Tibial artery (tissue), 4 donors: ENCODE measurements at regions not wholly inside any gene's neighbourhood (a gene's known extent, or its start where the extent isn't known, plus 50 kb on each side); places are given as distances from the start of the nearest gene placed in this dataset.

Source experiments
- DNase-seq, 2 donors: peaks; one replicate each; pipeline ENCODE4 v3.0.0-alpha.2; 2019
- H3K27ac ChIP-seq, 2 donors: fragments of 200-600 bp; sonication (generic) in 1 of 2; 1 replicate in 1 of 2; 2 replicates in 1 of 2; pipeline ENCODE4 v1.5.1; 2018 to 2019; ENCODE audit warnings: mild to moderate bottlenecking in 1 of 2
- H3K27me3 ChIP-seq, 2 donors: fragments of 200-600 bp; sonication (generic) in 1 of 2; one replicate each; pipeline versions ENCODE4 v1.5.1 to v1.6.0; 2016 to 2019
- H3K36me3 ChIP-seq, 3 donors: fragments of 200-600 bp; sonication (generic) in 2 of 3; one replicate each; pipeline ENCODE4 v1.5.1; 2016 to 2019; ENCODE audit warnings: mild to moderate bottlenecking in 2 of 3
- H3K4me1 ChIP-seq, 4 donors: fragments of 200-600 bp; sonication (generic) in 2 of 4; 1 replicate in 3 of 4; 2 replicates in 1 of 4; pipeline ENCODE4 v1.5.1; 2016 to 2019
- H3K4me3 ChIP-seq, 2 donors: fragments of 200-600 bp; sonication (generic) in 1 of 2; 1 replicate in 1 of 2; 2 replicates in 1 of 2; pipeline ENCODE4 v1.5.1; 2018 to 2019; ENCODE audit warnings: mild to moderate bottlenecking in 2 of 2
- H3K9me3 ChIP-seq, 3 donors: fragments of 200-600 bp; sonication (generic) in 1 of 3; one replicate each; pipeline ENCODE4 v1.5.1; 2016 to 2019
- intact Hi-C: fragments of 100-400 bp; cut with DNase I; formaldehyde crosslinking; loops from one replicate; pipeline ENCODE4 v1.15.0; 2023; ENCODE audit warnings: low total_unique reads
- TF ChIP-seq, protein P1 (sequence below), 2 experiments: fragments of 200-600 bp in 1 of 2; fragments of 450-650 bp in 1 of 2; IDR thresholded peaks; one replicate each; pipeline ENCODE4 v1.5.1; 2017 to 2019; ENCODE audit warnings: antibody characterized with exemption in 2 of 2, mild to moderate bottlenecking in 1 of 2, moderate library complexity in 1 of 2

- H3K4me1 ChIP-seq = no peaks in the 10 kb centered on the region
- TF ChIP-seq, protein P1, sequence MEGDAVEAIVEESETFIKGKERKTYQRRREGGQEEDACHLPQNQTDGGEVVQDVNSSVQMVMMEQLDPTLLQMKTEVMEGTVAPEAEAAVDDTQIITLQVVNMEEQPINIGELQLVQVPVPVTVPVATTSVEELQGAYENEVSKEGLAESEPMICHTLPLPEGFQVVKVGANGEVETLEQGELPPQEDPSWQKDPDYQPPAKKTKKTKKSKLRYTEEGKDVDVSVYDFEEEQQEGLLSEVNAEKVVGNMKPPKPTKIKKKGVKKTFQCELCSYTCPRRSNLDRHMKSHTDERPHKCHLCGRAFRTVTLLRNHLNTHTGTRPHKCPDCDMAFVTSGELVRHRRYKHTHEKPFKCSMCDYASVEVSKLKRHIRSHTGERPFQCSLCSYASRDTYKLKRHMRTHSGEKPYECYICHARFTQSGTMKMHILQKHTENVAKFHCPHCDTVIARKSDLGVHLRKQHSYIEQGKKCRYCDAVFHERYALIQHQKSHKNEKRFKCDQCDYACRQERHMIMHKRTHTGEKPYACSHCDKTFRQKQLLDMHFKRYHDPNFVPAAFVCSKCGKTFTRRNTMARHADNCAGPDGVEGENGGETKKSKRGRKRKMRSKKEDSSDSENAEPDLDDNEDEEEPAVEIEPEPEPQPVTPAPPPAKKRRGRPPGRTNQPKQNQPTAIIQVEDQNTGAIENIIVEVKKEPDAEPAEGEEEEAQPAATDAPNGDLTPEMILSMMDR (IDR thresholded peaks at IDR 0.05) = no peak
- no peak overlapping the region for H3K27ac ChIP-seq
- no peak overlapping the region for H3K4me3 ChIP-seq
- H3K9me3 ChIP-seq = no peaks in the 10 kb centered on the region
- H3K27me3 ChIP-seq = no peaks in the 10 kb centered on the region
- DNase-seq = no peak
- H3K36me3 ChIP-seq = no peaks in the 10 kb centered on the region
- intact Hi-C loops = no loop called here
Observed at GRCh38 chr13:89497658-89498057, 1826.5 kb downstream of the SLITRK5 start.

DNA sequence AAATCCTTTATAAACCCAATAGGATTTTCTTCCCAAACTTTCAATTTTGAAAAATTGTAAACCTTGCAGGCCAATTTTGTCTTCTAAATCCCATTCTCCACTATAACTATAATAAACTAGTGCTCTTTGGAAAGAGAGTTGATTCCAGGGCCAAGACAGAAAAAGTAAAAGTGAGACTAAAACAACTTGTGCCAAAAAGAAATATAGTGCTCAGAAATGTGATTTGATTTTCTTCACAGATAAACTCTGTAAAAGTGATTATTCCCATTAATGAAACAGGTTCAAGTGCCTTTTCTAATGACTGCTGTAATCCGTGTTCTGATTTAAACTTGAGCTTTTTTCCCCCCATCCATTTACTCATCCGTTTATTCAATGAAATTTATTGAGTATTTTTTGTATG is 1831.1 kb downstream of the SLITRK5 start:
- intact Hi-C loops = no loop called here
- TF ChIP-seq, protein P1 (IDR thresholded peaks at IDR 0.05) = no peak
- no peaks in the 10 kb centered on the region for H3K27me3 ChIP-seq

DNA sequence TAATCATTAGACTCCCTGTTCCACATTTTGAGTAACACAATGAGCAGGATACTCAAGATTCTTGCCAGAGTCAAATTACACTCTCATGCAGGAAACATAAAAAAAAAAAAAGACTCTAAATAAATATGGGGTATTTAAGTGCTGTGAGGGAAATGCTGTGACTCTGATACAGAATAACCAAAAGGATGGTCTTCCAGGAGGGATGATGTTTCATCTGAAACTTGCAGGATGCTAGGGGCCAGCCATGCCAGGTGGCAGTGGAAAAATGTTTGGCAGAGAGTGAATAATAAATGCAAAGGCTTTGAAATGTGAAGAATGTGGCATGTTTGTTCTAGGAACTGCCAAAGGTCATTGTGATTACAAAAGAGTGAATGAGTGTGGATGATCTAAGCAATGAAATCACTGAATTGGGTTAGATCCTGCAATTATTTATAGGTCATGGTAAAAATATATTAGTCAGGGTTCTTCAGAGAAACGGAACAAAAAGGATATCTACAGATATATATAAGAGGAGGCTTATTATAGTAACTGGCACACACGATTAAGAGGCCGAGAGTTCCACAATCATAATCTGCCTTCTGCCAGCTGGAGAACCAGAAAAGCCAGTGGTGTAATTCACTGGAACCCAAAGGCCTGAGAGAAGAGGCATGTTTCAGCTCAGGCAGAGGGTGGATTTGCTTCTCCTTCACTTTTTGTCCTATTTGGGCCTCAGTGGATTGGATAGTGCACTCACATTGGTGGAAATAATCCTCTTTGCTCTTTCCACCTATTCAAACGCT is 1832.8 kb upstream of the MIR17HG start:
- TF ChIP-seq, protein P1 (IDR thresholded peaks at IDR 0.05) = no peak
- no peak for DNase-seq
- intact Hi-C loops = no loop called here
- H3K27me3 ChIP-seq = no peaks in the 10 kb centered on the region
- no peaks in the 10 kb centered on the region for H3K36me3 ChIP-seq
- no peaks in the 10 kb centered on the region for H3K9me3 ChIP-seq
- H3K4me1 ChIP-seq = no peaks in the 10 kb centered on the region
- no peak overlapping the region for H3K27ac ChIP-seq
- no peak overlapping the region for H3K4me3 ChIP-seq

More for the DNA sequence above, 1831.1 kb downstream of the SLITRK5 start:
- H3K36me3 ChIP-seq = no peaks in the 10 kb centered on the region
- DNase-seq = no peak
- no peaks in the 10 kb centered on the region for H3K9me3 ChIP-seq
- H3K27ac ChIP-seq = no peak overlapping the region
- H3K4me1 ChIP-seq = no peaks in the 10 kb centered on the region
- H3K4me3 ChIP-seq = no peak overlapping the region

GRCh38 chr13:89515948-89516347 is 1831.5 kb upstream of the MIR17HG start:
- intact Hi-C loops = no loop called here
- TF ChIP-seq, protein P1 (IDR thresholded peaks at IDR 0.05) = no peak

GRCh38 chr13:89518289-89519077 is 1829.0 kb upstream of the MIR17HG start:
- Histone ChIP-seq H3K27me3 (no peaks in the 10 kb centered on the region), H3K9me3 (no peaks in the 10 kb centered on the region), H3K36me3 (no peaks in the 10 kb centered on the region), H3K4me1 (no peaks in the 10 kb centered on the region), H3K4me3 (no peak overlapping the region), H3K27ac (no peak overlapping the region)
- intact Hi-C loops = no loop called here
- DNase-seq = no peak
- TF ChIP-seq, protein P1 (IDR thresholded peaks at IDR 0.05) = no peak

More at GRCh38 chr13:89515948-89516347, 1831.5 kb upstream of the MIR17HG start:
- Histone ChIP-seq H3K9me3 (no peaks in the 10 kb centered on the region), H3K36me3 (no peaks in the 10 kb centered on the region), H3K27ac (no peak overlapping the region), H3K4me3 (no peak overlapping the region), H3K27me3 (no peaks in the 10 kb centered on the region), H3K4me1 (no peaks in the 10 kb centered on the region)
- DNase-seq = no peak
